GM20000 (cell line): ENCODE measurements at regions not wholly inside any gene's neighbourhood (a gene's known extent, or its start where the extent isn't known, plus 50 kb on each side); places are given as distances from the start of the nearest gene placed in this dataset.
"Not testable (repeated sequence)": the region's sequence is repeated elsewhere in the genome, so short reads cannot be mapped to it uniquely, and the experiment has no call there.

Source experiments
- DNase-seq: peaks from one replicate; pipeline ENCODE4 v3.0.0; 2012; ENCODE audit warnings: low spot score
- CTCF ChIP-seq: IDR thresholded peaks from 2 replicates; pipeline ENCODE4 v1.5.1; 2012; ENCODE audit warnings: mild to moderate bottlenecking, control low read depth; ENCODE audit errors: extremely low read depth, missing control alignments

GRCh38 chr15:39514933-39515332 lies 65.9 kb upstream of the THBS1 start:
- DNase-seq: no peak
- TF ChIP-seq CTCF: no peak

GRCh38 chr15:39515765-39516164 lies 65.1 kb upstream of the THBS1 start:
- TF ChIP-seq CTCF: no peak
- no peak for DNase-seq

- DNase-seq: no peak
These were observed 63.6 kb upstream of the THBS1 start for GRCh38 chr15:39517122-39517855.

GRCh38 chr15:39523968-39524367 lies 56.9 kb upstream of the THBS1 start:
- DNase-seq: not testable (repeated sequence)

More at GRCh38 chr15:39517122-39517855, 63.6 kb upstream of the THBS1 start:
- TF ChIP-seq CTCF: no peak

- DNase-seq: no peak
These were observed 51.4 kb upstream of the THBS1 start for GRCh38 chr15:39529457-39529856.

GRCh38 chr15:39530480-39531342 lies 50.2 kb upstream of the THBS1 start:
- TF ChIP-seq CTCF: no peak
- no peak for DNase-seq

More at GRCh38 chr15:39529457-39529856, 51.4 kb upstream of the THBS1 start:
- no peak for TF ChIP-seq CTCF
